SKM-1 (cell line): ENCODE measurements at regions not wholly inside any gene's neighbourhood (a gene's known extent, or its start where the extent isn't known, plus 50 kb on each side); places are given as distances from the start of the nearest gene placed in this dataset.

Experiments used
- DNase-seq: peaks from one replicate; lab custom pipeline; 2025; ENCODE audit not compliant: unreplicated experiment; lab: John Stamatoyannopoulos, UW

DNA sequence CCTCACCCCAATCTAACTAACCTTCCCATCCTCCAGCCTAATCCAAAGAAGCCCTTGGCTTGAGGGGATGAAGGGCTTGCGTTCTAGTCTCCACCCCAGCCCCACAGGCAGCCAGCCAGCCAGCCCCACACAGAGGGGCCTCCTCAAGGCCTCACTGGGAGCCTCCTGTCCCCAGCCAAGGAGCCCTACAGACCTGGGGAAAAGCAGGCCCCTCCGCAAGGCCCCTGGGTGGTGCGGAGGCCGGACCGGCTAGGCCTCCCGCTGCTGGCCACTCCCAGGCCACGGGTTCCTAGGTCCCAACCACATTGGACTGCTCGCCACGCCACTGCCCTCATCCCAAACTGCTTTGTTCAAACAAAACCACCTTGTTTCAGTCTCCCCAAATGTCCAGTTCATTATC is 78.0 kb downstream of the ZIC5 start:
- no peak for DNase-seq

DNA sequence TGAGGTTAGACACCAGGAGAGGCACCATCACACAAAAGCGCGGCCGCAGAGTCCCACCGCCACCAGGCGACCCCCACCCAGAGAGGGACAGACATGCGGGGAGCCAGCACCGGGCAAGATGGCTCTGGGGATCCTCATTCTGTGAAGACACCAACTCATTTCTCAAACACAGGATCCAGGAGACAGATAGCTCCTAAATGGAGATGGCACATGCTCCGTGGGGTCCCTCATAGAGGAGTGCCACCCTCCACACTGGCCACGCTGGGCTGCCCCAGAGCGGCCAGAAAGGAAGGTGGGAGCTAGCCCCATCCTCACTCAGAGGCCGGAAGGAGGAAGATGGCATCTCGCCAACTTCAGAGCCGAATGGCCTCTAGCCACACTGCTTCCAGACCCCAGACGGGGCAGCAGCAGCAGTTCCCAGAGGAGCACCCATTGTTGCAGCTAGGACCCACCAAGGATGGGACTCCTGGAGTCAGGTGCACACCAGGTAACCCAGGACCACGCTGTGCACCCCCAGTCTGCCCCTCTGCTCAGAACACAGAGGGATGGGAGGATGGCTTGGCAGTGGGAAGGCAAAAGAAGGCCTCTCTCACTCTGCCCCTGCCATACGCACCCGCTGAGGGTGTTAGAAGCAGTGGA is 78.6 kb downstream of the ZIC5 start:
- DNase-seq: no peak

DNA sequence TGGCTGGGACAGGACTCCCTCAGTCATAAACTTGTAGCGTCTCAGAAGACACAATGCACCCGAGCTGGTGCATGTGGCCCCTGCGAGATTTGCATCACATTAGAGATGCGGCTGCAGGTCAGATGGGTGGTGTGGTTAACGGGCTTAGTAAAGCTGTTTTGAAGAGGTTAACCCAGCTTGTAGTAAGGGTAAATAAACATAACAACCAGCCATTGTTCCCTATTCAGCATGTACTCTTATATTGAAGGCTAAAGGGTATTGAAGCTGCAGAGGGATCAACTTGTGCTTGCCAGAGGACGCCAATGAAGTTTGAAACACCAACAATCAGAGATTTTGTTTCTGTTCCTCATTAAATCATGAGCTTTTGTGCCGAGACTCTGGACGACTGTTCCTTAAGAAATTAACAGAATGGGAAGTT is 79.4 kb downstream of the ZIC5 start:
- DNase-seq: no peak

DNA sequence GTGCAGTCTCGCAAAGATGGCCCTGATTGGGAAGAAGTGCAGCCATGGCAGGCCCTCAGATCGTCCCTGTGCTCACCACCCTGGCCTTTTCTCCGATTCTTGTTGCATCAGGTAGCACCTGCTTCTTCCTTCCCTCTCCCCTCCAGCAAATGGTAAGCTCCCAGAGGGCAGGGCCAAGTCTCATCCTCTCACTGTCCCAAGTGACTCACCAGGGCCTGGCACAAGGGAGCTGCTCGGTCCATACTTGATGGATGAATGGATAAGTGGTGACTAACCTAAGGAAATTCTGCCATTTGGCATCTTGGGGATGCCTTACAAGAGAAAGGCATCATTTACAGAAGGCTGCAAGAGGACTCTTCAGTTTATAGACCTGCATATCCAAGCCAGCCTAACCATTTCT is 84.9 kb downstream of the ZIC5 start:
- DNase-seq: no peak

DNA sequence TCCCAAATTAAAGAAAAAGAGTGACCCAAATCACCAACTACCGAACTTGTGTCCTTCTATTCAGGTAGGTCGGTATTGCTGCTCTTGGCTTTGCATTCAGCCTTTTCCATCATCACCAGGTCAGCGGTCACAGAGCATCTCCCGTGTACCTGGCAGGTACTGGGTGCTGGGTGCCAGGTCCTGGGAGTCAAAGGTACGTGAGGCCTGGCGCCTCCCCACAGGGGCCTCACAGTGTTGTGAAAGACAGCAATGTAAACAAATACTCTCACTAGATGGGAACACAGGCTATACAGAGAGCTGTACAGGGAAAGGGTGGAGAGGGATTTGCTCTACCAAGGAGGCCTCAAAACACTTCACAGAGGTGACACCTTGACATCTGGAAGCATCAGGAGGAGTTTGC is 86.7 kb downstream of the ZIC5 start:
- no peak for DNase-seq

DNA sequence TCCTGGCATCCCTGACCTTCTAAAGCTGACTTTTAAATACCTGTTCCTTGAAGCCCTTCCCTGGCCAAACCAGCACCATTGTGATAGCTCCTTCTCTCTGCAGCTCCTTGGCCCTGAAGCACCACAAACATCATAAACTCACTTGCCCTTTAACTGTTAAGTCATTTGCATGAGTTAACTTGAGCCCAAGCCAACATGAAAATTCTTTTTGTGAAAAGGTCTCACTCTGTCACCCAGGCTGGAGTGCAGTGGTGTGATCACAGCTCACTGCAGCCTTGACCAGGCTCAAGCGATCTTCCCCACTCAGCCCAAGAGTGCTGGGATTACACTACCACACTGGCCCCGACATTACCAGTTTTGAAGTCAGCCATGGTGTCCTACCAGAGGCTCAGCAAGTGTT is 87.8 kb downstream of the ZIC5 start:
- no peak for DNase-seq

DNA sequence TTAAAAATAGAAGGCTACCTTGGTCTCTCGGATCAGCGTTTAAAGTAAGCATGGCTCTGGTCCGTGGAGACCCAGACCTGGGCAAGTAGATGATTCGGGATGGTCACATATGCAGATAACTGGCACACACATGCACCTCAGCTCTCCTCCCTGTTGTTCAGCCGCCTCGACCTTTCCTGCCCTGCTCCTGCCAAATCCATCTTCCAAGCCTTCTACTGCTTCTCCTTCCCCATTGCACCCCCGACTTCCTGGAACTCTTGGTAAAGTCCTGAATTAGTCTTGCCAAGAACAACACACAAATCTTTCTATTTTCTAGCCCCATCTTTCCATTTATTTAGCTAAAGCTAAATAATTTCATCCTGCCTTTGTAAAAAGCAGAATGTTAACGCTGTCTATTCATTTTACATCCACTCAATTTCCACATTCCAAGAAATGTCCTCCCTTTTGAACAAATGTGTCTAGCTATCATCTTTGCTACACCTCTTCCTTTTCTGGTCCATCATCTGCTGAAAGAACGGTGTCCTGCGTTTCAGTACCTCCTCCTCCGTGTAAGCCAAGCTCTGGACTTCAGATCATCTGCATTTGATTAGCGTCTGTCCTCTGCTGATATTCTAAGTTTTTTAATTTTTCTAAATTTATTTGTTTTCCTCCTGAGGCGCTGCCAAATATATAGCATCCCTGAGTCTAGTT is 92.5 kb downstream of the ZIC5 start:
- DNase-seq: no peak

DNA sequence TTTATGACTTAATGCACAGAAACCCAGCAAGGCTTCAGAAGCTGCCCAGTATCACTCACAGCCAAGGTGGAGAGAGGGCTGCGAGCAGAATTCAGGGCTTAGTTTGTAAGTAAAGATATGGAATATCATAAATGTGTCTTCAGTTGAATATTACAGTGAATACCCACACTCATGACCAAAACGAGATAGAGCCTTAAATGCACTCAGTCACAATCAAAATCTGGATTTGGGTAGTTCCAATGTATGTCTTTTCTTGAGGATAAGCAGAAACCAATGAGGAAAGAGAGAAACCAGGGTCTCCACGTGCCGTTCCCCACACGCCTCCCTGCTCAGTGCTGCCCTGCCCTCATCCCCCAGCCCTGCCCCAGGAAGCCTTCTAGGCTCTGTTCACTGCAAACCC is 94.9 kb downstream of the ZIC5 start:
- no peak for DNase-seq

DNA sequence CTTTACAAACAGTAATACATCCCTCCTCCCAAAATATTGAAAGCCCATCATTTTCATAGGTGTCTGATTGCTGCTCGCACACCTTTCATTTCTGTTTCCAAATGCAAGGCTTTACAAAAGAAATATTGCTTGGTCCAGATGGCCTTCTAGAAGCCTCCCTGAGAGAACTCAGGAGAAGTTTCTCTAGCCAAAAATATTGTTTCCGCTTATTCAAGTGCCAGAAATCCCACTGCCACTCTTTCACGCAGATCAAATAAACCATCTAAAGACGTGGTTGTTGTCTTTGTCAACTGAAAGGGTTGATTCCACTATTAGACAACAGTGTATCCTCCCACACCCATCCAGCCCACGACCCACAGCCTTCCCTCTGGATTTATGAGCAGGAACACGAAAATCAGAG is 96.2 kb downstream of the ZIC5 start:
- no peak for DNase-seq

DNA sequence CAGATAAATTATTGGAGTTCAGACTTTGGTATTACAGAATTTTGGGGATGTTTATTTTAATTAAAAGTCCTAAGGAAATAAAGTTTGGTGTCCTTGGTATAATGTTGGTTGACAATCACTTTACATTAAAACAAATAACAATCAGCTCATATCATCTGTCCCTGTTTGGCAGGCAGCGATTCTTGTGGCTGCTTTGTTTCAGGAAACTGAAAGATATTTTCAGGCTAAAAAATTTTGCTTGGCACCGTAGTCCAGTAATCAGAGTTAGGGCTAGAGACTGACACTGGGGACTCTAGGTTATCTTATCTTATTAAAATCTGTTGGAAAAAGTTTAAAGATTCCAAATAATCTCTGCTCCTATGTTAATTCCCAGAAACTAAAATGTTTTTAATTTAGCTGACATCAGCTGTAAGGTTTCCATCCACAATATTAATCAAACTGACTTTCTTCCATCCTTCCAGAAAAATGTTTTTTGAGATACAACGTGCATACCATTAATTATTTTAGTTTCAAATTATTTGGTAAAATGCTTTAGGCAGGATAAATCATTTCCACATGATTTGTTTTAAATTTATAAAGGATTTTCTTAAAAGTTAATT is 97.6 kb downstream of the ZIC5 start:
- DNase-seq: no peak

DNA sequence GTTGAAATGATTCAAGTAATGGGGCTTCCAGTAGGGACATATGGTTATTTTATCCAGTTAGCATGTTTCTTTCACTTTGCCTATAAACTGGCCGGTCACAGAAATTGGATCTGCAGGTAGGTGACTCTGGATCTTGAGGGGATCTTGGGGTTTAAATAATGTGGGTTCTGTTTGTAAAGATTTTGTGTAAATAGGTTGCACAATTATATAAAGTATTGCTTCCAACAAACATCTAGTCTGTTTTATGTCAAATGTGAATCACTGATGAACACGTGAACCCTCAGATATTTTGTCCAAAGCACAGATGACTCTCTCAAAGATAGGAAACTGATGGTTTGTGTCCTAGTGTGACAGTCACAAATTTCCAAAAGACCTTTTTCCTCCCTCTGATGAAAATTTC is 98.4 kb downstream of the ZIC5 start:
- DNase-seq: no peak

DNA sequence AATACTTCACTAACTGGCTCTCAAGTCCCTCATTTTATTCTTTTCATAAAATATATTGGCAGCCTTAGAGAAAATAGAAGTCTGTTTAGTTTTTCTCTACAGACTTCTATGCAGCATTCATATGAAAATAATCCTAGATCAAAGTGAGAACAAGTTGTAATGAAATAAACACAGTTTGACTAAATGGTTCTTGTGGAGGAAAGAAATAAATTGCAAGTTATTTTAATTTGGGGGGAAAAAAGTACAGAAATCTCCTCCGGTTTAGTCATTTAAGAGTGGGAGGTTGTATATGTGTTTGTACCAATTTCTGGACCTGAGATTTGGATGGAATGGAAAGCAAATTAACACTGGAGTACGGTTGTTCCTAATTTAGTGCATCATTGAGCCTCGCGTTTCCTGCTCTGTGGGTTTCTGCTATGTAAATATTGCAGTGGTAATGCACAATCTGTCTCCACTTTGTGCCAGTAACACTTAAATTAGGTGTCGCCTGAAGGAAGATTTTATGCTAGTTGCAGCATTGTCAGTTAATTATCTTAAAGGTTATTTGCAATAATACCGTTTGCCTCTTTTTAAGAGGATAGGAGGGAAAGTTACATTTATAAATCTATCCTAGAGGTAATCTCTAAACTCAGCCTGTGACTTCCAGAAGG is 100.2 kb downstream of the ZIC5 start:
- DNase-seq: no peak

DNA sequence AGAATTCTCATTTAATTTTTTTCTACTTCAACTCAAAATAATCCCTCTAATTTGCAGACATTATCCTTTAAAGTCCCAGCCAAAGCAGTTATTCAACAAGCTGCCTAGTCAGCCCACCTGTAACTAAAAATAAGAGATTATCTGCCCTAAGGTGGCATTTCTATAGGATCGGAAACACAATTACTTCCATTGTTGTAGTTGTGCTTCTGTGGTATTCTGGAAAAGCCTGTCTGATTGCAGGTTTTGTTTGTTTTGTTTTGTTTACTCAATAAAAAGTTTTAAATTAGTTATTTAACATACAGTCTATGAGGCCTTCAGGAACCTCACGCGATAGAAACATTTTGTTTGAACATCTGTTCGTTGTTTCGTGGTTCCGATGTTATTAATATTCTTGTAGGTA is 101.0 kb downstream of the ZIC5 start:
- no peak for DNase-seq

DNA sequence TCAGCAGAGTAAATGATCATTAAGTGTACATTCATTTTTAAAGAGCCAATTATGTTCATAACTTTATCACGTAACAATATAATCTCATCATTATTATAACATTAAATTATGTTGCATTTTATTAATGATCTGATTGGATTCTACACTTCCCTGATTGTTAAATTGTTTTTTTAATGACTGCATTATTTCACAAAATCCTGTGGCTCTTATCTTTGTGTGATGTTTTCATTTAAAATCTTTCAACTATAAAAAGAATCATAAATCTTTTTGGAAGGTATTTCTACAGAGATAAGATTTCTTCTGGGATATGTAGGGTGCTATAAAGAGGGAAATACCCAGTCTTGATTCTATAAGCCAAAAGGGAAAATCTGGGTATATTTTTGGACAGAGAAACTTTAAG is 101.7 kb downstream of the ZIC5 start:
- DNase-seq: no peak

DNA sequence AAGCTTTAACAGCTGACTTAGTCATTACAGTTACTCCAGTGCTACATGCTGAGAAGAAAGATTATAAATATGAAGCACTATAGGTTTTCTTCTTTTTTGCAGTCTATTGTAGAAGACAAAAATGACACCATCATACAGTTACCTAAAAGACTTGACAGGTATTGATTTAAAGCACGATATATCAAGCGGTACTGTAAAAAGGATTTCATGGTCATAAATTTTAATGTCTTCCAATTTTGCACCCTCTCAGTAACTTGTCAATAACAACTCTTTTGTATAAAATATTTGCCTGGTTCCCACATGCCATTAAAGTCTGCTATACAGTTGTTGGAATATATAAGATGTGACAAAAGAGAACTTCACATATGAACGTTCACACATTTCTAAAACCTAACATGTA is 102.8 kb downstream of the ZIC5 start:
- DNase-seq: no peak

DNA sequence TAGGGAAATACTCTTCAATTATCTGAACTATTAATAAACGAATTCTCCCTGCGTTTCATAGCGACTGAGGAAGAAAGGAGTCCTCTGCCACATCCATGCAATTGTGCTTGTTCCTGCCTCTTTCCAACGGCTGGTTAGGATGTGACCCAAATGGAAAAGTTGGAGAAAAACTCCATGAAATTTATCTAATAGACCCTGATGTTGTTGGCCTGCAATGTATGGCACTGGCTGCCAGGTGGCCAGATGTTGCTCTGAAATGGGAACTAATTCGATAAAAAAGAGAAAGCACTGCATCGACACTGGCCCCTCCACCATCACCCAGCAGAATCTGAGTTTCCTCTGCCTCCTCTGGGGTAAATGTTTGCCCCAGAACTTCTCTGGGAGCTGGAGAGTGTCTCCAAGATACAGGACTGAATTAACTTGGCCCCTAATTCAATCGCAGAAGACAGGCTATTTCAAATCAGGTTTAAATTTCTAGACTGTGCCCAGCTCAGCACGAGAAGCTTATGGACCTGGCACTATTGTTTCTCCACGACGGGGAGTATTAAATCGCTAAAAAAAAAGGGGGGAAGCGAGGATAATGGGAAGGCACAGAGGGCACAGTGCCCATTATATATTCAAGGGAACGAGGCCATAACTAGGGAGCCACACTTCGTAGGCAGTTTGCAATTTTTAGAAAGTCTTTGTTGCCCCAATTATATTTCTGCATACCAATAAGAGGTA is 103.9 kb downstream of the ZIC5 start:
- DNase-seq: no peak

DNA sequence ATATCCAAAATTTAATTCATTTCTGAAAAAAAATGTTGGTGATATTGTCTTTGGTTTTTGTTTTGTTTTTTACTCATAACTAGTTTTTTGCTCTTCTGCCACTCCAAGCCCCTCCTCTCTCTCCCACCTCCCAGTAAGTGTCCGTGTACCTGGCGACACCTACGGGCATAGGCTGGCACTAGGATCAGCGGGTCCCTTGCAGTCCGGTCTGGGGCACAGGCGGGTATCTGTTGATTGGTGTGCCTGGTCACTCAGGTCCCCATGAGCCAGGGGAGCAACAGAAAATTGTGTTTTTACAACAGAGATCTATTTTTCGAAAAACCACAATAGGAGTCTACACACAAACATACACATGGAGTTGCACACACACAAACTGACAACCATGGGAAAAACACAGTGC is 104.8 kb downstream of the ZIC5 start:
- DNase-seq: no peak

DNA sequence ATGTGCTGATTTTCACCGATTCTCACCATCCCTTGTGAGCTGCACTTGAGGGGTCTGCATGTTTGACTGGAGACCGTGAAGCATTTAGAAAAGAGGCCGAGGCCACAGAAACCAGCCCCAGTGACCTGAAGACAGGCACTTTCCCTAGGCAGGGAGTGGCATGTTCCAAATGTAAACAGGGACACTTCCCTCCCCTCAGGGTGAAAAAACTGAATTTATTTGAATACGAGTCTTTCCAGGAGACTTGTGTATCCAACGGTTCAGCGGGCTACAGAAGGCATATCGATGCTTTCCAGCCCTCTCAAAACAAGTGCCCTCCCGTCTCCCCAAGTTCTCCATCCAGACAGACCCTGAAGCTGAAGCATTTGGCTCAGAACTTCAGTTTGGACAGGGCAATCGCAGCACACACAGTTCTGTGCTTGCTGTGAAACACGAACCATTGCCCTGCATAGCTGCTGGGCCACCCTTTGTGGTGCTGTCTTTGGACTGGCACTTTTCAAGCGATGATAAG is 106.1 kb downstream of the ZIC5 start:
- DNase-seq: no peak

DNA sequence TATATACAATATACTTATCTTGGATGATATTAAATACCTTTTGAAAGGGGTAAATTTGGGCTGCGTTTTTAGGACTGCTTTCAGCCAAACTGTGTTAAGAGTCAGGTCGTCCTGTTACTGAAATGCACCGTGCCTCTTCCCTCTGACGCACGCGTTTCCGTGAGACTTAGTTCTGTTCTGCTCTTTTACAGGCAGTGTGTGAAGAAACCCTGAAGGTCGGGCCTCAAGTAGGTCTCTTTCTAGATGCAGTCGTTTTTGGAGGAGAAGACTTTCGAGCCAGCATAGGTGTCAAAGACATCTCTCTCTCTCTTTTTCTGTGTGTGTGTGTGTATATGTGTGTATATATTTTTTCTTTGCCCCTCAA is 107.0 kb downstream of the ZIC5 start:
- DNase-seq: no peak

DNA sequence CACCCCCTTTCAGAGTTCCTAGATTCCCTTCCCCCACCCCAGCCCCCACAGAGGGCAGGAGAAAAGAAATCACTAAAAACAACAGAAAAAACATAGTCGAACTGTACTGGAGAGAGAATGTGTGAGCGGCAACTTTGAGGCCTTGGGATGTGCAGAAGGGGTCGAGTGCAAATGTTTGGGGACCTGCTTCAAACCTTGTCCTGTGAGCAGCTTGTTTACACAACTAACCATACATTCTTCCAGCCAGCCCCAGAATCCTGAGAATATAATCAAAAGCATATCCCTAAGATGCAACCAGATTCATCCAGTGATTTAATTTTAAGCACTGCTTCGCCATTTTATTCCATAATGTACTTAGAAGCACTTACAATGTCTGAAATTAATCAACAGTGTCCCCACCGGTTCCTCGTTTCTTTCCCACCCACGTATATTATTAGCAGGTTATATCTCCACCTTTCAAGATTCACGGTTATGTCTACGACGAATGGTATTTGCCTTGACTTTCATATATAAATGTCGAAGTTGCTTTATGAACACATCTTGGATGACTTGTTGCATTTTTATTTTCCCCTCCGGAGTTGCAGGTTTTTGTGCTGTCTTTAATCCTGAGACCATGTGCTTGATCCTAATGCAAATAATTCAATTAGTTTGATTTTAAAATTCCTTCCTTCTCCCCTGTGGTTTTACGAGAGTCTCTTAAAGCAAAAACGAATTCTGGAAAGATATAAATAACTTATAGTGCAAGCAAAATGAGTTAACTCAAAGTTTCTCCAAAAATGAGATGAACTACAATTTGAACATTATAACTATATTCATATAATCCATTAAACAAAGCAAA is 107.6 kb downstream of the ZIC5 start:
- DNase-seq: no peak

DNA sequence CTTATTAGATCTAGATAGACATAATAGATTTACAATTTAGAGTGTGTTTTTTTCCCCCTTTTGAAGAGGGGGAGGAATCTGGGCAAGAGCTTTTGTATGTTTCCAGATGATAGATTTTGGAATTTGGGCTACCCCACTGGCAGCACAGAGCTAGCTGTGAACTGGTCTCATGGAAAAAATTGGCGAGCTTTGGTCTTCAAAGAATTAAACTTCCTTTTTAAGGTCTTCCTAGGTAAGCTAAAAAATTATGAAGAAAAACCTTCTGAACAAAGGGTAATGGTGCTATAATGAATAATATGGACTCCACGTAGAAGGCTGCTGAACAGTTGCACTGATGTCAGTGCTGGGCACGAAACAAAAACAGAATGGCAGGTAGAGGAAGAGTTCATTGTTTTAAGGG is 109.3 kb downstream of the ZIC5 start:
- DNase-seq: no peak
